GM19467 (cell line): ENCODE measurements at regions not wholly inside any gene's neighbourhood (a gene's known extent, or its start where the extent isn't known, plus 50 kb on each side); places are given as distances from the start of the nearest gene placed in this dataset.

Source experiments
- ATAC-seq: cut with Tn5 transposase; IDR thresholded peaks from one replicate; pipeline ENCODE4 v1.9.1; 2021; ENCODE audit warnings: mild to moderate bottlenecking, moderate library complexity; ENCODE audit not compliant: unreplicated experiment

- ATAC-seq, result no peak
These were observed 79.0 kb upstream of the SYT6 start for GRCh38 chr1:114232691-114233090.

- no peak for ATAC-seq
These were observed 77.6 kb upstream of the SYT6 start for GRCh38 chr1:114231301-114231700.

DNA sequence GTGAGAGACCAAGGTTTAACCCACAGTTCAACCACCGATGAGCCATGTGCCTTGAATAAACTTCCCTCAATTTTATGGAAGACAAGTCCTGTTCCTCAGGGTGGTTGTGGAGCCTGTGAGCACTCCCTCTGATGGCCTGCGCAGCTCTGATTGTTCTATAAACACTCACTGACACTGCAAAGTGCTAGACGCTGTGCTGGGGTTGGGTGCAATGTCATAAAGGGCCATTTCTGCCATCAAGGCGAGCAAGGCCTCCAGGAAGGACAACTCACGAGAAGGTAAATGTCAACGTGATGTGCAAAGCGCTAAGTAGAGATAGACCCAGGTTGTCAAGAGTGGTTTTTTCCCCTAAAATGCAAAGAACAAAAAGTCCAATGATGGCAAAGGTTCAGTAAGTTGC, 75.7 kb upstream of the SYT6 start:
- no peak for ATAC-seq

DNA sequence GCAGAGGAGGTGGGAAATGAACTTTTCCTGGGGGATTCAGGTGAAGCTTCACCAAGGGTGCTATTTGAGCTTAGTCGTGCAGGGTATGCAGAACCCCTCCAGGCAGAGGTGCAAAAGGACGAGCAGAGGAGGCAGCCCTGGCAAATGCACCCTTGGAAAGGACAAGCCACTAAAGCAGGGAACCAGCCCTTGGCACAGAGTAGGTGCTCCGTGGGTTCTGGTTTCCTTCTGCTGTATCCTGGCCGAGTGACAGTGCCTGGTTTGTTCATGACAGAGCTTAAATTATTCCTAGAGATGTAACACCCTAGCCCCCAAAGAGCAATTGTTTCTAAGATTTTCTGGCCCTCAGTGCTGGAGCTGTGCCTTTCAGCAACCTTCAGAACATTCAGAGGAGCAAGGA, 73.4 kb upstream of the SYT6 start:
- ATAC-seq, result no peak

DNA sequence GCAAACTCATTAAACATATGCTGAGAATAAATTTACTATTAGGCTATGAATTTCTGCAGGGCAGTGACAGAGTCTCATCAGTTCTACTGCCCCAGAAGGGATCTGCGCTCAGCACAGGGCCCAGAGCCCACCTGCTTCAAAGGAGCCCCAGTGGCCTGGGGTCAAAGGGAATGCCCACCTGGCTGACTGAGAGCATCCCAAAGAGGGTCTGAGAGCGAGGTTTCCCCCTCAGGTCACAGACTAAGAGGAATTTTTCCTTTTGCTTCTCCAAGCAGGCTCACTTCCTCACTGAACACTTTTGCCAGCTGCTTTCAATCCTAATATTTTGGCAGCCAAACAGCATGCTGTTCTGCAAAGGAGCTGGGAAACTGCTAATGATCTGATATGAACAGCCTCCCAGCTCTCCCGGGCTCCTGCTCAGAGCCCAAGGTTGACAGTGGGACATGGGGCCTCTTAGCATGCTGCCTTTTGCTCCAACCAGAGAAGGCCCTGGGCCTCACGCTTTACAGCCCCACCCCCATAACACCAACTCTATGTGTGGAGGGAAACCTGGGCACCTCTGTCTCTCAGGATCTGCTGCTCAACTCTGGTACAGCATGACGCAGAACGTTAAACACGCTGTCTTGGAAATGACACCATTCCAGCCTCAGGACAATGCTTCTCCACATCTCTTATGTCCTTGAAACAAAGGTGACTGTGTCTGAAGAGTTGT, 70.7 kb upstream of the SYT6 start:
- ATAC-seq, result no peak

DNA sequence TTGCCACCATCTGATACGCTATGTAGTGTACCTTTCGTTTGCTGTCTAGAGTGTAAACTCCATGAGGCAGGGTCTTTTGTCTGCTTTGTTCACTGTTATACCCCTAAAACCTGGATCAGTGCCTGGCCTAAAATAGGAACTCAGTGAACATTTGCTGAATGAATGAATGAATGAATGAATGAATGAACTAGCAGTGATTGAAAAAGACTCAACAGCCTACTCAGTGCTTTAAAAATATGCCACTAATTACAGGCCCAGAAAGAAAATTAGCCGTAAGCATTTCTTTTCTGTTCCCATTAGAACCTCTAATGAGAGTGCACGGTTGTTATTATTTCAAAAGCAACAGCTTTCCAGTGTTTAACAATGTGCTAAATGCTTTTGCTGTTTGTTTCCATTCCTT, 69.3 kb upstream of the SYT6 start:
- ATAC-seq, result no peak

GRCh38 chr1:114219172-114219868, 65.7 kb upstream of the SYT6 start:
- ATAC-seq, result no peak

- no peak for ATAC-seq
These were observed 64.9 kb upstream of the SYT6 start for GRCh38 chr1:114218361-114219171.

DNA sequence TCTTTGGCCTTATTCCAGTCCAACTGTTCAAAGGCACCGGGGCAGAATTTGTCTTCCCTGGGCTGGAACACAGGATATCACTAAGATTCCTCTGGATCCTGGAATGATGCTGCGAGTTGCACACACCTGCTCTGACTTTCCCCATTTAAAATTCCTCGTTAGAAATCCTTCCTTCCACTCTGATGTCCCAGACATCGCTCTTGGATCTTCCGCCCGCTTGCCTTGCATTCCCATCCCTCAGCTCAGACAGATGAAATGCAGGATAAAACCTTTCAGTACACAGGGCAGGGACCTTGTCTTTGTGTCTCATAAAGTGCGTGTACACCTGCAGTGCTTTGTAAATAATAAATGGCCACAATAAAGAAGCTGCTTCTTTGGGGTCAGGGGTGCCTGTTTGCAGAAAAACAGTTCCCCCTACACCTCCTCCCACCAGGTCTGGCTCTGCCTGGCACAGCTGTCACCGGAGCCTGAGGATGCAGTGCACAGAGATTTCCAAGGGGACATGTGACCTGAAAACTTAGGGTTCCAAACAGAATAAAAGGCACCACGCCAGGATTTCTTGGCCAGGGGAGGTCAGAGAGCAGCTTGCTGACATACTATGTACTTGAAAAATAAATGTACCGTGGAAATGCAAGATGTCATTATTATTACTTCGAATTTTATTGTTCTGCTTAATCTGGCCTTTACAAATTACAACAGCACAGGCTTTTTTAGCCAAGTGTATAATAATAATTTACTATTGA, 62.9 kb upstream of the SYT6 start:
- no peak for ATAC-seq

DNA sequence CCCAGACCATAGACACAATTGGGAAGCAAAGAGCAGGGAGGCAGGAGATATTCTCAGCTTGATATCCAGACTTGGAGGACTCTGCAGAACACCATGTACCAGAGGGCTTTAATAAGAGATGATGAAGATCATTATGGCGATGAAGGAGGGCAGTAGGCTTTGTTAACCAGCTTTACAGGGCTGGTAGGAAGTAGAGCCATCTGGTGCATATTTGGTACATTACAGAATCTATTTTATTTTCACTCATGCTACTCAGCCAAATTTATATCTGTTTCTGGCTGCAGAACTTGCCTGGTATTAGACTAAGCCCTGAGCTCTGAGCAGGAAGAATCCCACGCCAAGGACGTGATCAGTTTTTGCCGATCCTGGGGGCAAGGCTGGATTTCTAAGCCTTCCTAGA, 61.8 kb upstream of the SYT6 start:
- no peak for ATAC-seq

DNA sequence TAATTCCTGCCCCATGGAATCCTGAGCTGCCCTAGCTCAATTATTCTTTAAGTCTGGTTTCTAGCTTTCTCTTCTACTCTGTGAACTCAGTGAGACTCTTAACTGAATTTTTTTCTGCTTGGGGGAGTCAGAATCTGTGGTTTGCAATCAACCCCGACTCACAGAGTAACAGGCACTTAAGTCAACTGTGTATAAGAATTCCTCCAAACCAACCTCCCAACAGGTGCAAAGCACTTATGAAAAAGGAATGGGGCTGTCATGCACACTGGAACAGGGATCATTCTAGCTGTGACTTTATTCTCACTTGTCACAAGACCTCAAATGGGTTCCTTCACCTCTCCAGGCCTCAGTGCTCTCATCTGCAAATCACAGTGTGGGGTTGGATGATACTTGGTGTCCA, 60.3 kb upstream of the SYT6 start:
- ATAC-seq, result no peak

DNA sequence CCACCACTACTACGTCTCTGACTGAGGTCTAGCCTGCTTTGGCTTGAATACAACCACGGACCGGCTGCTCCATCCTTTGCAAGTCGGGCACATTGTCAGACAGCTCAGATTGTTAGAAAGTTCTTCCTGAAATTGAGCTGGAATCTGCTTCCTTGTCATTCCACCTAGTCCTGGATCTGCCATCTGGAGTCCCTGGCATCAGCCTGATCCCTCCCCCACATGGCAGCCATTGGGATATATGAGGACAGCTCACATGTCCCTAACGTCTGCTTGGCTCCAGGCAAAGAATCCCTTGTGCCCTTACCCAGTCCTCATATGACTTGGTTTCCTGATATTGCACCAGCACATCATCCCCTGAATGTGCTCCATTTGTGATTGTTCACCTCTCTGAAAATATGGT, 56.3 kb upstream of the SYT6 start:
- no peak for ATAC-seq

DNA sequence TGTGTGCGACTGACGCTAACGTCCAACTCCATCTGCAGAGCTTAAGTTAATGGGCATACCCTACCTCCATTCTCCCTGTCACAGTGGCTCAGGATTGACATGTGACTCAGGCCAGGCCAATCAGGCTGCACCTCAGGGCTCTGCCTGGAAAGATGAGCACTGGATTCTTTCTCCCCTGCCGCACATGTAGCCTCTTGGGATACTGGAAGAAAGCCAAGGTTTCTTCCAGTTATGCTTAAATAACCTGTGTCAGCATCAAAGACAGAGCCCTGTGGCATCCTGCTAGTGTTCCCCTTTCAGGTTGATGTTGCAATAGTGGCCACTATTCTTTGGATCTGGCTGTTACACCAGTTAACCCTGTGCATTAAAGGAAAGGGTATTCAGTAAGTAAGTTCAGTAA, 55.0 kb upstream of the SYT6 start:
- ATAC-seq, result no peak

GRCh38 chr1:114208106-114208505, 54.4 kb upstream of the SYT6 start:
- no peak for ATAC-seq

- ATAC-seq, result no peak
These were observed 54.0 kb upstream of the SYT6 start for GRCh38 chr1:114207635-114208034.

GRCh38 chr1:114206392-114206791, 52.7 kb upstream of the SYT6 start:
- no peak for ATAC-seq

DNA sequence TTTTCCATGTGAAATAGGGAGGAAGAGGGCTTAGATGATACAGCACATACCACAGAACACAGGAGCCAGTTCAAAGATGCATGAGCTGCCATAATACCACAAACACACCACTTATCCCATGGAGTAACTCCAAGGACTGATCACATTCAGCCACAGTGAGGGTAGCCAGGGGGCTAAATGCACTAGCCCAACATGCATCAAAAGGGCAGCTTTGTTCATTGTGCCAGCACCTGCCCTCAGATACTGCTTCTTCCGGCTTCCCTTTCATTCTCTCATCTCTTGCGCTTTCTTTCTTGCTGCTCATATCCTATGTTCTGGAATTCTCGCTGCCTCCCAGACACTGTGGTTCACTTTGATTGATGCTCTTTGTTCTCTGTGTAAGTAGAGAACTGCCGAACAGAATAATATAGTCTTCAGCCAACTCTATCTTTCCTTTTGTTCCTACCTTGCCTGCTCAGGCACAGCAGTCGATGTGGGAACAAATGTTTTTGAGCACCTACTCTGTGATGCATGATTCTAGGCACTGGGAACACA, 50.0 kb upstream of the SYT6 start:
- ATAC-seq, result no peak
